ENCODE measurements at regions not wholly inside any gene's neighbourhood (a gene's known extent, or its start where the extent isn't known, plus 50 kb on each side); places are given as distances from the start of the nearest gene placed in this dataset.
A peak's percentile ranks its signal among the peaks of the same experiment; 100 is the strongest.
"Not testable (repeated sequence)": the region's sequence is repeated elsewhere in the genome, so short reads cannot be mapped to it uniquely, and the experiment has no call there.

GRCh38 chr9:7554699-7555098, 244.9 kb downstream of the DMAC1 start:
- no peak overlapping the region for H3K9ac ChIP-seq (ENCODE audit: low read length in 3 of 3)
- DNase-seq = no peak
- H3K4me3 ChIP-seq (ENCODE audit: low read length in 3 of 3) = no peak overlapping the region
- H3K4me1 ChIP-seq (ENCODE audit: control insufficient read depth in 2 of 3, insufficient read depth in 2 of 3, low read depth in 1 of 3, low read length in 3 of 3) = no peaks in the 10 kb centered on the region
- TF ChIP-seq, protein P1, sequence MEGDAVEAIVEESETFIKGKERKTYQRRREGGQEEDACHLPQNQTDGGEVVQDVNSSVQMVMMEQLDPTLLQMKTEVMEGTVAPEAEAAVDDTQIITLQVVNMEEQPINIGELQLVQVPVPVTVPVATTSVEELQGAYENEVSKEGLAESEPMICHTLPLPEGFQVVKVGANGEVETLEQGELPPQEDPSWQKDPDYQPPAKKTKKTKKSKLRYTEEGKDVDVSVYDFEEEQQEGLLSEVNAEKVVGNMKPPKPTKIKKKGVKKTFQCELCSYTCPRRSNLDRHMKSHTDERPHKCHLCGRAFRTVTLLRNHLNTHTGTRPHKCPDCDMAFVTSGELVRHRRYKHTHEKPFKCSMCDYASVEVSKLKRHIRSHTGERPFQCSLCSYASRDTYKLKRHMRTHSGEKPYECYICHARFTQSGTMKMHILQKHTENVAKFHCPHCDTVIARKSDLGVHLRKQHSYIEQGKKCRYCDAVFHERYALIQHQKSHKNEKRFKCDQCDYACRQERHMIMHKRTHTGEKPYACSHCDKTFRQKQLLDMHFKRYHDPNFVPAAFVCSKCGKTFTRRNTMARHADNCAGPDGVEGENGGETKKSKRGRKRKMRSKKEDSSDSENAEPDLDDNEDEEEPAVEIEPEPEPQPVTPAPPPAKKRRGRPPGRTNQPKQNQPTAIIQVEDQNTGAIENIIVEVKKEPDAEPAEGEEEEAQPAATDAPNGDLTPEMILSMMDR (IDR thresholded peaks at IDR 0.05; ENCODE audit: borderline replicate concordance, extremely low read depth, insufficient read depth) = no peak
- intact Hi-C loops (cut with DNase I) = no loop called here
- no peaks in the 10 kb centered on the region for H3K27me3 ChIP-seq (ENCODE audit: control insufficient read depth, insufficient read depth, low read length)
- no peaks in the 10 kb centered on the region for H3K36me3 ChIP-seq (ENCODE audit: control insufficient read depth in 2 of 3, insufficient read depth in 3 of 3, low read length in 3 of 3)
- FAIRE-seq = no peak
- no peak overlapping the region for H3K27ac ChIP-seq (ENCODE audit: low read depth in 2 of 2, low read length in 2 of 2)
- H3K9me3 ChIP-seq (ENCODE audit: control insufficient read depth in 2 of 3, insufficient read depth in 1 of 3, low read length in 3 of 3) = no peaks in the 10 kb centered on the region

- H3K9me3 ChIP-seq (ENCODE audit: control insufficient read depth in 2 of 3, insufficient read depth in 1 of 3, low read length in 3 of 3); FAIRE-seq; H3K4me3 ChIP-seq (ENCODE audit: low read length in 3 of 3); H3K9ac ChIP-seq (ENCODE audit: low read length in 3 of 3); intact Hi-C loops (cut with DNase I); H3K36me3 ChIP-seq (ENCODE audit: control insufficient read depth in 2 of 3, insufficient read depth in 3 of 3, low read length in 3 of 3); H3K27ac ChIP-seq (ENCODE audit: low read depth in 2 of 2, low read length in 2 of 2); DNase-seq; H3K27me3 ChIP-seq (ENCODE audit: control insufficient read depth, insufficient read depth, low read length); H3K4me1 ChIP-seq (ENCODE audit: control insufficient read depth in 2 of 3, insufficient read depth in 2 of 3, low read depth in 1 of 3, low read length in 3 of 3): not testable (repeated sequence)
Observed at GRCh38 chr9:7552706-7553105, 246.9 kb downstream of the DMAC1 start.

- peak; percentile 37 to 86 (median 56) for DNase-seq
Observed at GRCh38 chr9:7549249-7549648, 250.3 kb downstream of the DMAC1 start.

GRCh38 chr9:7546261-7546660, 253.3 kb downstream of the DMAC1 start:
- Histone ChIP-seq H3K4me3 (ENCODE audit: low read length in 3 of 3) (no peak overlapping the region), H3K27ac (ENCODE audit: low read depth in 2 of 2, low read length in 2 of 2) (no peak overlapping the region), H3K9me3 (ENCODE audit: control insufficient read depth in 2 of 3, insufficient read depth in 1 of 3, low read length in 3 of 3) (no peaks in the 10 kb centered on the region), H3K36me3 (ENCODE audit: control insufficient read depth in 2 of 3, insufficient read depth in 3 of 3, low read length in 3 of 3) (no peaks in the 10 kb centered on the region), H3K27me3 (ENCODE audit: control insufficient read depth, insufficient read depth, low read length) (no peaks in the 10 kb centered on the region), H3K4me1 (ENCODE audit: control insufficient read depth in 2 of 3, insufficient read depth in 2 of 3, low read depth in 1 of 3, low read length in 3 of 3) (no peaks in the 10 kb centered on the region), H3K9ac (ENCODE audit: low read length in 3 of 3) (no peak overlapping the region)
- TF ChIP-seq, protein P1 (IDR thresholded peaks at IDR 0.05; ENCODE audit: borderline replicate concordance, extremely low read depth, insufficient read depth) = no peak
- FAIRE-seq (no peak), DNase-seq (no peak)
- intact Hi-C loops (cut with DNase I) = no loop called here

More at GRCh38 chr9:7549249-7549648, 250.3 kb downstream of the DMAC1 start:
- no peak for FAIRE-seq
- H3K27me3 ChIP-seq (ENCODE audit: control insufficient read depth, insufficient read depth, low read length) = no peaks in the 10 kb centered on the region
- no peak overlapping the region for H3K9ac ChIP-seq (ENCODE audit: low read length in 3 of 3)
- H3K9me3 ChIP-seq (ENCODE audit: control insufficient read depth in 2 of 3, insufficient read depth in 1 of 3, low read length in 3 of 3) = no peaks in the 10 kb centered on the region
- no peaks in the 10 kb centered on the region for H3K4me1 ChIP-seq (ENCODE audit: control insufficient read depth in 2 of 3, insufficient read depth in 2 of 3, low read depth in 1 of 3, low read length in 3 of 3)
- TF ChIP-seq, protein P1 (IDR thresholded peaks at IDR 0.05; ENCODE audit: borderline replicate concordance, extremely low read depth, insufficient read depth) = no peak
- no peak overlapping the region for H3K4me3 ChIP-seq (ENCODE audit: low read length in 3 of 3)
- no peaks in the 10 kb centered on the region for H3K36me3 ChIP-seq (ENCODE audit: control insufficient read depth in 2 of 3, insufficient read depth in 3 of 3, low read length in 3 of 3)
- intact Hi-C loops (cut with DNase I) = no loop called here
- no peak overlapping the region for H3K27ac ChIP-seq (ENCODE audit: low read depth in 2 of 2, low read length in 2 of 2)
